ENCODE measurements at regions not wholly inside any gene's neighbourhood (a gene's known extent, or its start where the extent isn't known, plus 50 kb on each side); places are given as distances from the start of the nearest gene placed in this dataset.

- no peak for TF ChIP-seq EP300 (IDR thresholded peaks at IDR 0.05)
- TF ChIP-seq, protein P1, sequence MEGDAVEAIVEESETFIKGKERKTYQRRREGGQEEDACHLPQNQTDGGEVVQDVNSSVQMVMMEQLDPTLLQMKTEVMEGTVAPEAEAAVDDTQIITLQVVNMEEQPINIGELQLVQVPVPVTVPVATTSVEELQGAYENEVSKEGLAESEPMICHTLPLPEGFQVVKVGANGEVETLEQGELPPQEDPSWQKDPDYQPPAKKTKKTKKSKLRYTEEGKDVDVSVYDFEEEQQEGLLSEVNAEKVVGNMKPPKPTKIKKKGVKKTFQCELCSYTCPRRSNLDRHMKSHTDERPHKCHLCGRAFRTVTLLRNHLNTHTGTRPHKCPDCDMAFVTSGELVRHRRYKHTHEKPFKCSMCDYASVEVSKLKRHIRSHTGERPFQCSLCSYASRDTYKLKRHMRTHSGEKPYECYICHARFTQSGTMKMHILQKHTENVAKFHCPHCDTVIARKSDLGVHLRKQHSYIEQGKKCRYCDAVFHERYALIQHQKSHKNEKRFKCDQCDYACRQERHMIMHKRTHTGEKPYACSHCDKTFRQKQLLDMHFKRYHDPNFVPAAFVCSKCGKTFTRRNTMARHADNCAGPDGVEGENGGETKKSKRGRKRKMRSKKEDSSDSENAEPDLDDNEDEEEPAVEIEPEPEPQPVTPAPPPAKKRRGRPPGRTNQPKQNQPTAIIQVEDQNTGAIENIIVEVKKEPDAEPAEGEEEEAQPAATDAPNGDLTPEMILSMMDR (IDR thresholded peaks at IDR 0.05) = no peak
These were observed 340.1 kb upstream of the GYPC start for GRCh38 chr2:126315828-126316227.
